Loucy (cell line): ENCODE measurements at regions not wholly inside any gene's neighbourhood (a gene's known extent, or its start where the extent isn't known, plus 50 kb on each side); places are given as distances from the start of the nearest gene placed in this dataset.

Source experiments
- H2AFZ ChIP-seq: fragments of 200-600 bp; sonication (generic); 2 replicates; pipeline ENCODE4 v1.6.0; 2016; ENCODE audit warnings: antibody characterized with exemption, mild to moderate bottlenecking, low read length, moderate library complexity
- H3F3A ChIP-seq: fragments of 200-600 bp; 2 replicates; pipeline ENCODE4 v1.6.0; 2016; ENCODE audit warnings: antibody characterized with exemption, low read depth, mild to moderate bottlenecking
- H3K27me3 ChIP-seq: fragments of 200-600 bp; sonication (generic); 2 replicates; pipeline ENCODE4 v1.6.1; 2014; ENCODE audit warnings: low read length, mild to moderate bottlenecking; ENCODE audit not compliant: insufficient read depth, poor library complexity, severe bottlenecking
- H3K36me3 ChIP-seq: fragments of 200-600 bp; sonication (generic); 2 replicates; pipeline ENCODE4 v1.6.1; 2016; ENCODE audit warnings: low read length; ENCODE audit not compliant: insufficient read depth
- H3K4me1 ChIP-seq: fragments of 200-600 bp; sonication (generic); 2 replicates; pipeline ENCODE4 v1.5.1; 2014; ENCODE audit warnings: low read length, mild to moderate bottlenecking; ENCODE audit not compliant: insufficient read depth, poor library complexity, severe bottlenecking
- H3K4me2 ChIP-seq: fragments of 200-600 bp; sonication (generic); 2 replicates; pipeline ENCODE4 v1.6.0; 2014; ENCODE audit warnings: antibody characterized with exemption, low read length, low read depth, mild to moderate bottlenecking; ENCODE audit not compliant: poor library complexity, severe bottlenecking
- H3K4me3 ChIP-seq: fragments of 200-600 bp; sonication (generic); 2 replicates; pipeline ENCODE4 v1.5.1; 2014; ENCODE audit warnings: low read length, mild to moderate bottlenecking, mixed read lengths; ENCODE audit not compliant: poor library complexity, severe bottlenecking
- H3K79me2 ChIP-seq: fragments of 200-600 bp; sonication (generic); 2 replicates; pipeline ENCODE4 v1.6.1; 2014; ENCODE audit warnings: low read length; ENCODE audit not compliant: insufficient read depth
- H3K9ac ChIP-seq: fragments of 200-600 bp; sonication (generic); 2 replicates; pipeline ENCODE4 v1.6.0; 2014; ENCODE audit warnings: mild to moderate bottlenecking, low read depth, low read length, moderate library complexity; ENCODE audit not compliant: poor library complexity, severe bottlenecking
- H3K9me2 ChIP-seq: fragments of 200-600 bp; sonication (generic); replicated peaks from 2 replicates; pipeline ENCODE4 v1.6.1; 2016; ENCODE audit warnings: low read depth, low read length, mixed read lengths
- H3K9me3 ChIP-seq: fragments of 200-600 bp; sonication (generic); 2 replicates; pipeline ENCODE4 v1.6.1; 2014; ENCODE audit warnings: mild to moderate bottlenecking, antibody characterized with exemption, low read length, low read depth; ENCODE audit not compliant: insufficient read depth
- H4K20me1 ChIP-seq: fragments of 200-600 bp; sonication (generic); 2 replicates; pipeline ENCODE4 v1.6.0; 2014; ENCODE audit warnings: antibody characterized with exemption, low read length, mild to moderate bottlenecking; ENCODE audit not compliant: insufficient read depth, poor library complexity, severe bottlenecking
- CTCF ChIP-seq: fragments of 200-600 bp; sonication (generic); conservative IDR thresholded peaks from 2 replicates; pipeline ENCODE4 v1.5.1; 2014; ENCODE audit warnings: mild to moderate bottlenecking, antibody characterized with exemption, low read length
- EZH2phosphoT487 ChIP-seq: fragments of 200-600 bp; IDR thresholded peaks from 2 replicates; pipeline ENCODE4 v1.6.1; 2018; ENCODE audit warnings: antibody characterized with exemption, mild to moderate bottlenecking, moderate library complexity, borderline replicate concordance

GRCh38 chr11:116631201-116631600, 141.6 kb downstream of the BUD13 start:
- Histone ChIP-seq H4K20me1 (no peaks in the 10 kb centered on the region), H3K9me3 (no peaks in the 10 kb centered on the region), H2AFZ (no peak overlapping the region), H3K36me3 (no peaks in the 10 kb centered on the region), H3K9me2 (no peaks in the 10 kb centered on the region), H3K79me2 (no peaks in the 10 kb centered on the region), H3K4me1 (no peaks in the 10 kb centered on the region), H3K4me3 (no peak overlapping the region), H3K4me2 (no peak overlapping the region), H3K27me3 (no peaks in the 10 kb centered on the region), H3K9ac (no peak overlapping the region), H3F3A (no peaks in the 10 kb centered on the region)
- TF ChIP-seq CTCF: no peak
- TF ChIP-seq EZH2phosphoT487: no peak

GRCh38 chr11:116618461-116618860, 154.3 kb downstream of the BUD13 start:
- H3F3A ChIP-seq: no peaks in the 10 kb centered on the region
- no peaks in the 10 kb centered on the region for H3K79me2 ChIP-seq
- H3K4me3 ChIP-seq: no peak overlapping the region
- no peaks in the 10 kb centered on the region for H3K36me3 ChIP-seq
- no peaks in the 10 kb centered on the region for H3K9me3 ChIP-seq
- no peak overlapping the region for H2AFZ ChIP-seq
- H3K9ac ChIP-seq: no peak overlapping the region
- no peaks in the 10 kb centered on the region for H3K27me3 ChIP-seq
- H3K4me1 ChIP-seq: no peaks in the 10 kb centered on the region
- H4K20me1 ChIP-seq: no peaks in the 10 kb centered on the region
- TF ChIP-seq CTCF: no peak
- TF ChIP-seq EZH2phosphoT487: no peak
- no peak overlapping the region for H3K4me2 ChIP-seq
- no peaks in the 10 kb centered on the region for H3K9me2 ChIP-seq

- Histone ChIP-seq H4K20me1 (no peaks in the 10 kb centered on the region), H3K9ac (no peak overlapping the region), H3K9me3 (no peaks in the 10 kb centered on the region), H2AFZ (no peak overlapping the region), H3K4me2 (no peak overlapping the region), H3K79me2 (no peaks in the 10 kb centered on the region), H3K9me2 (no peaks in the 10 kb centered on the region), H3K4me3 (no peak overlapping the region), H3K27me3 (no peaks in the 10 kb centered on the region), H3K4me1 (no peaks in the 10 kb centered on the region), H3F3A (no peaks in the 10 kb centered on the region), H3K36me3 (no peaks in the 10 kb centered on the region)
- TF ChIP-seq EZH2phosphoT487: no peak
- no peak for TF ChIP-seq CTCF
Measured at GRCh38 chr11:116615211-116615865, 157.4 kb downstream of the BUD13 start.
